Inflammatory macrophage (primary cell): ENCODE measurements at regions not wholly inside any gene's neighbourhood (a gene's known extent, or its start where the extent isn't known, plus 50 kb on each side); places are given as distances from the start of the nearest gene placed in this dataset.
"Not testable (repeated sequence)": the region's sequence is repeated elsewhere in the genome, so short reads cannot be mapped to it uniquely, and the experiment has no call there.

Source experiments
- DNase-seq, 2 donors: peaks; one replicate each; pipeline ENCODE4 v3.0.0-alpha.2; 2020 to 2022

- no peak for DNase-seq
Observed at GRCh38 chr13:103542648-103543047, 476.4 kb upstream of the SLC10A2 start.

GRCh38 chr13:103540382-103540765 lies 474.2 kb upstream of the SLC10A2 start:
- DNase-seq = no peak

DNA sequence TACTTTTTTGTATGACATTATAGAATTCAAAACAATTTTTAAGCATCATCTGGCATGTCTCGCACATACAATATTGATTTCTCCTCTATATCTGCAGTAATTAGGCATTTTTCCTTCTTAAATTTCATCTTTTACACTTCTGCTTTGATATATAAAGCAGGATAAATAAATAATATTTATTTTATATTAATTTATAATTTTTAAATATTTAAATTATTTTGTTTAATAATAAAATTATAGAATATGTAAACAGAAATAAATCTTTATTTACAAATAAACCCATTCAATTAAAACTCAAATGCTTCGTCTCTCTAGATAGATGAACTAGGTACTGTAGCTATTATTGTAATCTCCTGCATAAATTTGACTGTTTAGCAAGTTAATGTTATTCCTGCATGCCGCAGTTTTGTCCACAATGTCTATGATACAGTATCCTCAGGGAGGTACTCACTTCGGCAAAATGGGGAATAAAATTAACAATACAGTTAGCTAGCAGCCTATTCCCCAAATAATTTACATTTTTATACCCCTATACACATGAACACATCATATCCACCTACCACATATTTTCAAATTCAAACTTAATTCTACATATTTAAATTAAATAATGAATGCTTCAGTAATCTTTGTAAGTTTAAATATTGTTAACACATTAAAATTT lies 473.6 kb upstream of the SLC10A2 start:
- DNase-seq = no peak

DNA sequence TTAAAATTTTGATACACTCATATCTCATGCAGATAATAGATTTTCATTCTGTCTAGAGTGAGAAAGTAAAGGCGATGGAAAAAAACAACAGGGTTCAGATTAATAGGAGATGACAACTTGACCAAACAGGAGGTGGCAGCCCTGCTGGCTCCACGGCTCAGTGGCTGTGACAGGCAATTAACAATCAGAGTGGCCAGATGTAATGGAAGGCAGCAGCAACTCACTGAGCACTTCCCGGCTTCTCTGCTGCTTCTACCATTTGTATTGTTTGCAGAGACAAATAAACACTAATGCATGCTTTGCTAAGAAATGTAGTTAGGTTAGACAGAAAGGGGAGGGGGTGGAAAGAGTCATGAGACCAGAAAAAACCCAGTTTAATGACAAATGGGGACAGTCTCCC lies 473.0 kb upstream of the SLC10A2 start:
- no peak for DNase-seq

- no peak for DNase-seq
Observed at GRCh38 chr13:103537616-103538015, 471.4 kb upstream of the SLC10A2 start.

DNA sequence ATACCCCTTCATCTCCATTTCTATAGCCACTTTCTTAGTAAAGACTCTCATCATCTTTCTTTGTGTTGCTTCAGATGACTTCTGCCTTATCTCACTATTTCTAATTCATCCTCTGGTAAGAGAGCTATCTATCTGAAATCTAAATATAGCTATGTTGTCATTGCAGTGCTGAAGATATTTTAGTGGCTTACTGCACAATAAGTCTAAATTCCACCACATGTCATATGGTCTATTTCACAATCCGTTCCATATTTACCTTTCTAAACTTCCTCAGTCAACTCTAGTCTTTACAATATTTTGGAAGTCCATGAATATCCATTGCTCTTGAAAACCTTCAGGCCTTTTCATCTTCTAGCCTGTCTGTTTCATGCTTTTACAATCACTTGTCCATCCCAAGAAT lies 465.1 kb upstream of the SLC10A2 start:
- DNase-seq = no peak

DNA sequence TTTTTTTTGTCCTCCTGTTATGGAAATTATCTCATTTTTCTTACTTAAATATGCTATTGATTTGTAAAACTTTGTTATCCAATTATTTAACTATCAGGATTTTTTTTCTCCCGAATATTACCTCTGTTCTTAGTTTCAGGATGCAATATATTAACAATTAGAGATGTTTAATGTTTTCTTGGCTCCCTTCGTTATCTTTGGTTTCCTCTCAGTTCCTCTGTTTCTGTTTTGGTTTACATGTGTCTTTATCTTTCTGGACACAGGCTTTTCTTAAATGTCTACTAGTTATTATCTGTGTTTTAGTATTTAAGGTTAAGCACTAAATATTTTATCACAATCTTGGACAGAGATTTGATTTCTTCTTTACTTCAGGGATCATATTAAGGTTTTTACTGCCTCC lies 462.2 kb upstream of the SLC10A2 start:
- DNase-seq = no peak

GRCh38 chr13:103525530-103525929 lies 459.3 kb upstream of the SLC10A2 start:
- no peak for DNase-seq

DNA sequence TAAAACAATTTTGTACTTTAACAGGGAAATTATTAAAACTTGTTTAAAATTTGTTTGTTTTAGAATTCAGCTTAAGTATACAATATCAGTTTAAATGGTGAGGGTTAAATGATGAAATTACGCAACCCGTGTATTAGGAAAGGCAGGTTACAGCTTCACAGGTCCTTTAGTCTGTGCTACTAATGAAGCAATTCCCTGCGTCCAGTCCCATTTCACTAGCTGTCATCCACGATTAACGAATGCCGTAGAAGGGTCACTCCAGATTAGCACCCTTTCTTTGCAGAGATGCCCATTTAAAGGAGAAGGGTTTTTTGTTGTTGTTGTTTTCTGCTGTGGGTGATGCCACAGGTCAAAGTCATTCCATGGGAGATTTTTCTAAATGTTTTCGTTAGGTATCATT lies 457.6 kb upstream of the SLC10A2 start:
- no peak for DNase-seq

DNA sequence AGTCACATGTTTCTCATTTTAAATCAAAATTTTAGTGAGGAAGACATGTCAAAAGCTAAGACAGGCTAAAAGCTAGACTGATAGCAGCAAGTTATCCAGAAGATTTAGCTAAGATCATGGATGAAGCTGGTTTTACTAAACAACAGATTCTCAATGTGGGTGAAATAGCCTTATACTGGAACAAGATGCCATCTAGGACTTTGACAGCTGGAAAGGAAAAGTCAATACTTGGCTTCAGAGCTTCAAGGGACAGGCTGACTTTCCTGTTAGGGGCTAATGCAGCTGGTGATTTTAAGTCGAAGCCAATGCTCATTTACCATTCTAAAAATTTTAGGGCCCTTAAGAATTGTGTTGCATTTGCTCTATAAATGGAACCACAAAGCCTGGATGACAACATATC lies 455.3 kb upstream of the SLC10A2 start:
- no peak for DNase-seq

GRCh38 chr13:103517768-103518102 lies 451.5 kb upstream of the SLC10A2 start:
- DNase-seq = no peak

- DNase-seq = no peak
Observed at GRCh38 chr13:103517066-103517767, 451.0 kb upstream of the SLC10A2 start.

DNA sequence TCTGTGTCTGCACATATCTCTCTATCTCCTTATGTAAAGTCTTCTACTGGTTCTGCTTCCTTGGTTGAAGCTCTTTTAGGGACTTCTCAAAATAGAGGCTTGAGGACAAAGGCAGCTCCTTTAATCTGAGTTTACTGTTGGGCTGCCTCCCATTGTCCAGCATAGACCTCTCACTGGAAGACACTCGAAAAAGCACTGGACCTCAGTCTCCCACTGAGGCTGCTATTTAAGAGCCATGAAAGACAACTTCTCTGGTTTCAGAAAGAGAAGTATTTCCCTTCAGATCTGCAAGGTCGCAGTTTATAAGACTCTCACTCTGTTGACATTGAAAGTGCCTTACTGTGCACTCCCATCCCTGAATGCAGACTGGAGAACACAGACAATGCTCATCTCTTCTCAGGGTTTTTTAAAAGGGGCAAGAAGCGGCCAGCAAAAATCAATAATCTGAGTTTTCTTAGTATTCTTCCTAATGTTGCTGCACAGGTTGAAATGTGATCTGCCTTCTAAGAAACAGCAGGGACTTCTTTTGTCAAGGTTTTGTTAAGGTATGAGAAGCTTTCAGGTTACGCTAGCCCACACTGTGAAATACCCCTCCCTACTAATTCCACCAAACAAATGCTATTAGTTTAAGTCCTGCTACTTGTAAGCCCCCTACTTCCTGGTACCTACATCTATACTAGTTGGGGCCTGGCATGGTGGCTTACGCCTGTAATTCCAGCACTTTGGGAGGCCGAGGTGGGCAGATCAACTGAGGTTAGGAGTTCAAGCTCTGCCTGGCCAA lies 450.0 kb upstream of the SLC10A2 start:
- no peak for DNase-seq

- no peak for DNase-seq
Observed at GRCh38 chr13:103515410-103515809, 449.2 kb upstream of the SLC10A2 start.

DNA sequence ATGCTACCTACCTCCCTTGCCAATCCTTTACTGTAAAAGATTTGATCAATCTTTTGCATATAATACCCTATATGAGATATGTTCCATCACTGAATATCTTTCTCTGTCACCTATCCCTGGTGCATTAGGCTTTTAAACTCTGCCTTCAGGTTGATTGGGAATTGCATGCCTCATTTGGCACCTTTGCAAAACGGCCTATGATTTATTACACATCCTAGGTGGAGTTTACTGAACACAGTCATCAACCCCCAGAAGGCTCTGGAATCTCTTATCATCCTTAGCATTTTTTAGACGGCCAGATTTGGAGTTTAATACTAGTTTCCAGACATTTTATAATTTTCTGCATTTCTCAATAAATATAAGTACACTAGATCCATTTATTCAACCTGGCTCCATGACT lies 448.4 kb upstream of the SLC10A2 start:
- no peak for DNase-seq

DNA sequence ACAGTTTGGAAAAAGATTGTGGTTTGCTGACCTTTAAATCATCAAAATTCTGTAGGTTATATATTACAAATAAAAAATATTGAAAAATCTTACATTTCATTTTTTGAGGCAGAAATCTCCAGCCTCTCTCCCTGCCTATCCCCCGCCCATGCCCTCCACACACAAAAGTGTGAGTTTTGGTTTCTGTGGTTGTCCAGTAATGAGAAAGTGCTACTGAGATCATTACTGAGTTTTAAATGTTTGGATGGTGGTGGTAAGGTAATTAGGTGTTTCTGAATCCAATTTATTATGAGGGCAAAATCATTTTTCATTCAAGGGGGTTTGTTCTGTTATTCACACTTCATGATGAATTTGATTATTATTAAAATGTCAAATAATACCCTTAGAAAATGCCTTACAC lies 448.0 kb upstream of the SLC10A2 start:
- DNase-seq = no peak

GRCh38 chr13:103510007-103510535 lies 443.9 kb upstream of the SLC10A2 start:
- DNase-seq = no peak

DNA sequence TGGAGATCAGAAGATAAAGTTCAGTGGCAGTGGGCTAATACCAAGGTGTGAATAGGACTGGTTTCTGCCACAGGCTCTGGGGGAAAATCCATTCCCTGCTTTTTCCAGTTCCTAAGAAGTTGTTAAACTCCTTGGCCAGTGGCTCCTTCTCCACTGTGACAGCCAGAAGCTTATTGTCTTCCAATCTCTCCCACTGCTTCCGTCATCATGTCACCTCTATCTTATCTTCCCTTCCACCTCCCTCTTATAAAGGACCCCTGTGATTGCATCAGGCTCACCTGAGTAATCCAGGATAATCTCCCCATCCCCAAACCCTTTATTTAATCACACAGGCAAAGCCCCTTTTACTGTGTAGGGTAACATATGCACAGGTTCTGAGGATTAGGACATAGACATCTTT lies 431.2 kb upstream of the SLC10A2 start:
- no peak for DNase-seq

DNA sequence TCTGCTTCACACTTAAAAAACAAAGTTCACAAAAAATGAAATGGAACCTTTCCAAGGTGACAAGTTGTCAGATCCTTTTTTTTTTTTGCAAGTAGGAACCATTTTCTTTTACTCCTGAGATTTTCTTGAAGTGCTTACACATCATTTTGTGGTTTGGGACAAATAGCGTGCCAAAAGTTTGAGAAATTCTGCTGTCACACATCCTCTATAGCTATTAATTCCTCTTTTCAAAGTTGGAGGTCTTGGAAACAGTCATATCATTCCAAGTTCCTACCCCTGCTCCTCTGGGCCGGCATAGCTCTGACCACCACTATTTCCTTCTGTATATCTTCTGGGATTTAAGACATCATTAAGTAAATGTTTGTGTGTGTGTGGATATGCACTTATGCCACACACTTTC lies 421.6 kb upstream of the SLC10A2 start:
- DNase-seq = no peak

DNA sequence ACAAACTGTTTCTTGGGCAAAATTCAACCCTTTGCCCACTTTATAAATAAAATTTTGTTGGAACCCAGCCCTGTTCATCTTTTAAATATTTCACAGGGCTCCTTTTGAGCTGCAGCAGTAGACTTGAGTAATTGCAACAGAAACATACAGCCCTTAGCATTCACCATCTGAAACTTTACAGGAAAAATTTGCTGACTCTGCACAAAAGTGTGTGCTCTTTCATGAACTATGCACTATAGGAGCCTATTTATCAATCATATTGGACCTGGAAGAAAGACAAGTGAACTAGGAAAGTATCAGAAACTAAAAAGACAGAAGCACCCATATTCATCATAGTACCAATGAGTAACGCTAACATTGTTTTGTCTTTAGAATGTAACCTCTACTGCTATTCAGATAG lies 406.9 kb upstream of the SLC10A2 start:
- no peak for DNase-seq

DNA sequence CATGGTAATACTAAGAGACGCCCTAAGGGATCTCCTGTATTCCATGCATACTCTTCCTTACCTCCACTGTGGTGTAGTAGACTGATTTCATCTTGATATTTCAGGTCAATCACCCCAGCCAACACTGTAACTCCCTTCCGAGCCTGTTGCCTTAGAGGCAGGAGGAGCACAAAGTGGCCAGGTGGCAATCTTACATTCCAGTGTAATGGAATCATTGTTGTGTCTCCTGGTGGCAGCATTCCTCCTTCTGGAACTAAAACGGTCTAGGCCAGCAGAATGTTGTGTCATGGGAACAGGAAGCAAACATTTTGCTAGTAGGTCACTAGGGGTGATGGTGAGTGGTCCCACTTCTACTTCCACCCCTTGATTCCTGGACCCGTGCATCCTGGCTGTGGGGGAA lies 405.7 kb upstream of the SLC10A2 start:
- DNase-seq = no peak

DNA sequence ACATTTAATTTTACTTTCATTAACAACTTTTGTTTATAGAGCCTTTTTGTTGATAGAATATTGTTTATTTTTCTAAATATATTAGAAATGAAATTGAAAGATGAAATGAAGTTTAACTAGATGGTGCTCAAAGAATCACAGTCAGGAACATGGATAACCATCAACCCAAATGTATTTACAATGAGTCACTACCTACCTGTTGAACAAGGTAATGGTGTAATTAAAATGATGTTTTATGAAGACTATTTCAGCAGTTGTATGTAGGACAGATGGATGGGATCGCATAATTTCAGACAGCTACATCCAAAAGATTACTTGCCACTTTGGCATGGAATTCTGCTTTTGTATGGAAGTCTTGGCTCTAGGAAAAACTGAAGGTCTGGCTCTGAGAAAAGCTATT lies 403.6 kb upstream of the SLC10A2 start:
- no peak for DNase-seq

- DNase-seq = no peak
Observed at GRCh38 chr13:103466761-103467160, 400.5 kb upstream of the SLC10A2 start.

DNA sequence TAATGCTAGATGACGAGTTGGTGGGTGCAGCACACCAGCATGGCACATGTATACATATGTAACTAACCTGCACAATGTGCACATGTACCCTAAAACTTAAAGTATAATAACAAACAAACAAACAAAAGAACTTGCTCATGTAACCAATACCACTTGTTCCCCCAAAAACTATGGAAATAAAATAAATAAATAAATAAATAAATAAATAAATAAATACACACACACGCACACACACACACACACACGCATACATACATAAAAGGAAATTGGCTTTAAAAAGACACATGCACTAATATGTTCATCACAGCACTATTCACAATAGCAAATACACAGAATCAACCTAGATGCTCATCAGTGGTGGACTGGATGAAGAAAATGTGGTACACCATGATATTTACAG lies 394.0 kb upstream of the SLC10A2 start:
- not testable (repeated sequence) for DNase-seq
